GF-D8 (cell line): ENCODE measurements at regions not wholly inside any gene's neighbourhood (a gene's known extent, or its start where the extent isn't known, plus 50 kb on each side); places are given as distances from the start of the nearest gene placed in this dataset.

Experiments used
- DNase-seq: peaks from one replicate; lab custom pipeline; 2025; lab: John Stamatoyannopoulos, UW

GRCh38 chr14:57943541-57943940 is 77.6 kb upstream of the SLC35F4 start:
- DNase-seq: no peak

- no peak for DNase-seq
Measured at GRCh38 chr14:57943038-57943437, 77.1 kb upstream of the SLC35F4 start.

- no peak for DNase-seq
Measured at GRCh38 chr14:57939084-57939483, 73.2 kb upstream of the SLC35F4 start.

- DNase-seq: no peak
Measured at GRCh38 chr14:57938533-57938932, 72.6 kb upstream of the SLC35F4 start.

GRCh38 chr14:57937676-57938075 is 71.8 kb upstream of the SLC35F4 start:
- no peak for DNase-seq

GRCh38 chr14:57933349-57933748 is 67.5 kb upstream of the SLC35F4 start:
- DNase-seq: no peak

GRCh38 chr14:57930241-57930975 is 64.5 kb upstream of the SLC35F4 start:
- DNase-seq: no peak

GRCh38 chr14:57928732-57929131 is 62.8 kb upstream of the SLC35F4 start:
- DNase-seq: peak; percentile 54

- DNase-seq: no peak
Measured at GRCh38 chr14:57921377-57921776, 55.5 kb upstream of the SLC35F4 start.

GRCh38 chr14:57918791-57919190 is 52.9 kb upstream of the SLC35F4 start:
- DNase-seq: no peak
